CD4-positive, alpha-beta T cell treated with Interleukin-1 beta for 1 hour (primary cell): ENCODE measurements at regions not wholly inside any gene's neighbourhood (a gene's known extent, or its start where the extent isn't known, plus 50 kb on each side); places are given as distances from the start of the nearest gene placed in this dataset.
A peak's percentile ranks its signal among the peaks of the same experiment; 100 is the strongest.

Source experiments
- DNase-seq, 2 donors: peaks; one replicate each; pipeline ENCODE4 v3.0.0-alpha.2; 2020 to 2022

GRCh38 chr6:14276667-14277404, 159.3 kb downstream of the CD83 start:
- peak; percentile 48 to 54 for DNase-seq

- no peak for DNase-seq
These were observed 159.9 kb downstream of the CD83 start for GRCh38 chr6:14277405-14277930.

- DNase-seq: no peak
These were observed 160.4 kb downstream of the CD83 start for GRCh38 chr6:14278006-14278405.

GRCh38 chr6:14278446-14278845, 160.9 kb downstream of the CD83 start:
- no peak for DNase-seq

GRCh38 chr6:14280006-14280510, 162.5 kb downstream of the CD83 start:
- DNase-seq: no peak

GRCh38 chr6:14280766-14281293, 163.3 kb downstream of the CD83 start:
- DNase-seq: no peak

GRCh38 chr6:14281811-14282660, 164.5 kb downstream of the CD83 start:
- no peak for DNase-seq

- DNase-seq: no peak
These were observed 165.4 kb downstream of the CD83 start for GRCh38 chr6:14282854-14283505.

- no peak for DNase-seq
These were observed 166.1 kb downstream of the CD83 start for GRCh38 chr6:14283600-14284235.

GRCh38 chr6:14284969-14285590, 167.5 kb downstream of the CD83 start:
- no peak for DNase-seq

- DNase-seq: no peak
These were observed 168.6 kb downstream of the CD83 start for GRCh38 chr6:14286144-14286543.

- DNase-seq: no peak
These were observed 169.3 kb downstream of the CD83 start for GRCh38 chr6:14286634-14287428.

GRCh38 chr6:14287707-14288106, 170.1 kb downstream of the CD83 start:
- DNase-seq: no peak

GRCh38 chr6:14288910-14289309, 171.3 kb downstream of the CD83 start:
- DNase-seq: no peak

GRCh38 chr6:14290041-14290771, 172.6 kb downstream of the CD83 start:
- no peak for DNase-seq

- DNase-seq: no peak
These were observed 173.3 kb downstream of the CD83 start for GRCh38 chr6:14290772-14291330.

- no peak for DNase-seq
These were observed 173.8 kb downstream of the CD83 start for GRCh38 chr6:14291331-14291730.

- DNase-seq: no peak
These were observed 174.5 kb downstream of the CD83 start for GRCh38 chr6:14292119-14292518.

- no peak for DNase-seq
These were observed 176.8 kb downstream of the CD83 start for GRCh38 chr6:14294270-14294951.
